GM23338 (cell line): ENCODE measurements at regions not wholly inside any gene's neighbourhood (a gene's known extent, or its start where the extent isn't known, plus 50 kb on each side); places are given as distances from the start of the nearest gene placed in this dataset.

Experiments used
- REST ChIP-seq: IDR thresholded peaks from one replicate; pipeline ENCODE4 v1.6.1; 2018; ENCODE audit warnings: antibody characterized with exemption; ENCODE audit not compliant: unreplicated experiment
- STAT1 ChIP-seq: IDR thresholded peaks from one replicate; pipeline ENCODE4 v1.6.1; 2016; ENCODE audit warnings: antibody characterized with exemption; ENCODE audit not compliant: unreplicated experiment
- TF ChIP-seq, protein P1 (sequence below), 2 experiments: fragments of 200-600 bp in 1 of 2; sonication (generic) in 1 of 2; conservative IDR thresholded peaks; 2 replicates each; pipeline versions ENCODE4 v1.5.1 to v1.6.1; 2016 to 2017; ENCODE audit warnings: antibody characterized with exemption in 2 of 2, low read depth in 2 of 2, mild to moderate bottlenecking in 2 of 2, moderate library complexity in 1 of 2

- TF ChIP-seq, protein P1, sequence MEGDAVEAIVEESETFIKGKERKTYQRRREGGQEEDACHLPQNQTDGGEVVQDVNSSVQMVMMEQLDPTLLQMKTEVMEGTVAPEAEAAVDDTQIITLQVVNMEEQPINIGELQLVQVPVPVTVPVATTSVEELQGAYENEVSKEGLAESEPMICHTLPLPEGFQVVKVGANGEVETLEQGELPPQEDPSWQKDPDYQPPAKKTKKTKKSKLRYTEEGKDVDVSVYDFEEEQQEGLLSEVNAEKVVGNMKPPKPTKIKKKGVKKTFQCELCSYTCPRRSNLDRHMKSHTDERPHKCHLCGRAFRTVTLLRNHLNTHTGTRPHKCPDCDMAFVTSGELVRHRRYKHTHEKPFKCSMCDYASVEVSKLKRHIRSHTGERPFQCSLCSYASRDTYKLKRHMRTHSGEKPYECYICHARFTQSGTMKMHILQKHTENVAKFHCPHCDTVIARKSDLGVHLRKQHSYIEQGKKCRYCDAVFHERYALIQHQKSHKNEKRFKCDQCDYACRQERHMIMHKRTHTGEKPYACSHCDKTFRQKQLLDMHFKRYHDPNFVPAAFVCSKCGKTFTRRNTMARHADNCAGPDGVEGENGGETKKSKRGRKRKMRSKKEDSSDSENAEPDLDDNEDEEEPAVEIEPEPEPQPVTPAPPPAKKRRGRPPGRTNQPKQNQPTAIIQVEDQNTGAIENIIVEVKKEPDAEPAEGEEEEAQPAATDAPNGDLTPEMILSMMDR (conservative IDR thresholded peaks at IDR 0.05; ENCODE audit: low read depth in 2 of 2), result no peak
- TF ChIP-seq STAT1 (no peak), REST (no peak)
These were observed 55.5 kb downstream of the TPBG start for GRCh38 chr6:82419132-82419581.
